GM23338 (cell line): ENCODE measurements at regions not wholly inside any gene's neighbourhood (a gene's known extent, or its start where the extent isn't known, plus 50 kb on each side); places are given as distances from the start of the nearest gene placed in this dataset.

Experiments used
- ATAC-seq: fragments of 200-7000 bp; cut with Tn5 transposase; 3 replicates; pipeline ENCODE4 v1.9.1; 2020
- DNase-seq: peaks from one replicate; pipeline ENCODE4 v3.0.0-alpha.2; 2015; ENCODE audit warnings: low spot score
- H2AFZ ChIP-seq: fragments of 200-600 bp; sonication (generic); 2 replicates; pipeline ENCODE4 v1.8.0; 2016; ENCODE audit warnings: antibody characterized with exemption, mild to moderate bottlenecking, moderate library complexity
- H3F3A ChIP-seq: fragments of 200-600 bp; sonication (generic); replicated peaks from 2 replicates; pipeline ENCODE4 v1.8.0; 2017; ENCODE audit warnings: antibody characterized with exemption, mixed run types, low read depth
- H3K27ac ChIP-seq: fragments of 200-600 bp; sonication (generic); 2 replicates; pipeline ENCODE4 v1.6.1; 2016; ENCODE audit warnings: low read depth
- H3K27me3 ChIP-seq: fragments of 200-600 bp; sonication (generic); 2 replicates; pipeline ENCODE4 v1.8.0; 2016; ENCODE audit warnings: mild to moderate bottlenecking, mixed run types, moderate library complexity; ENCODE audit not compliant: insufficient read depth
- H3K36me3 ChIP-seq: fragments of 200-600 bp; sonication (generic); 2 replicates; pipeline ENCODE4 v1.8.0; 2016; ENCODE audit warnings: mild to moderate bottlenecking; ENCODE audit not compliant: insufficient read depth
- H3K4me1 ChIP-seq: fragments of 200-600 bp; sonication (generic); 2 replicates; pipeline ENCODE4 v1.8.0; 2016; ENCODE audit warnings: mild to moderate bottlenecking, moderate library complexity; ENCODE audit not compliant: insufficient read depth
- H3K4me2 ChIP-seq: fragments of 200-600 bp; sonication (generic); 2 replicates; pipeline ENCODE4 v1.7.1; 2017; ENCODE audit warnings: mixed run types
- H3K4me3 ChIP-seq: fragments of 200-600 bp; sonication (generic); 2 replicates; pipeline ENCODE4 v1.6.1; 2016; ENCODE audit warnings: mixed run types
- H3K79me2 ChIP-seq: fragments of 200-600 bp; sonication (generic); replicated peaks from 2 replicates; pipeline ENCODE4 v1.8.0; 2017; ENCODE audit warnings: mild to moderate bottlenecking; ENCODE audit not compliant: insufficient read depth
- H3K9me2 ChIP-seq: fragments of 200-600 bp; sonication (generic); 2 replicates; pipeline ENCODE4 v1.8.0; 2017; ENCODE audit not compliant: insufficient read depth
- H4K20me1 ChIP-seq: fragments of 200-600 bp; sonication (generic); replicated peaks from 2 replicates; pipeline ENCODE4 v1.8.0; 2017; ENCODE audit warnings: mild to moderate bottlenecking; ENCODE audit not compliant: insufficient read depth
- H3K27ac Mint-ChIP-seq: 2 replicates; pipeline ENCODE4 v1.8.0; 2020; ENCODE audit warnings: inconsistent platforms, mild to moderate bottlenecking, moderate library complexity, mixed read lengths
- H3K27me3 Mint-ChIP-seq: 3 replicates; pipeline ENCODE4 v1.8.0; 2022; ENCODE audit warnings: low read depth, mild to moderate bottlenecking, moderate library complexity, mixed read lengths, inconsistent platforms; ENCODE audit not compliant: insufficient read depth, poor library complexity
- H3K36me3 Mint-ChIP-seq: 3 replicates; pipeline ENCODE4 v1.8.0; 2021; ENCODE audit warnings: low read depth, mild to moderate bottlenecking, inconsistent platforms, moderate library complexity, mixed read lengths
- H3K4me1 Mint-ChIP-seq: 3 replicates; pipeline ENCODE4 v1.8.0; 2020; ENCODE audit warnings: mild to moderate bottlenecking, inconsistent platforms, mixed read lengths
- H3K4me3 Mint-ChIP-seq: 3 replicates; pipeline ENCODE4 v1.8.0; 2021; ENCODE audit warnings: moderate library complexity, mild to moderate bottlenecking, inconsistent platforms, mixed read lengths
- H3K9me3 Mint-ChIP-seq: 3 replicates; pipeline ENCODE4 v1.8.0; 2020; ENCODE audit warnings: moderate library complexity, mild to moderate bottlenecking, inconsistent platforms, mixed read lengths
- CREB1 ChIP-seq: fragments of 250-450 bp; sonication (Bioruptor Pico); IDR thresholded peaks from 2 replicates; pipeline ENCODE4 v1.5.0; 2020; ENCODE audit warnings: low read depth, mild to moderate bottlenecking, moderate library complexity
- EZH2 ChIP-seq: fragments of 200-600 bp; sonication (generic); IDR thresholded peaks from one replicate; pipeline ENCODE4 v1.8.0; 2017; ENCODE audit warnings: antibody characterized with exemption, mild to moderate bottlenecking, low read depth; ENCODE audit not compliant: unreplicated experiment
- EZH2phosphoT487 ChIP-seq: fragments of 200-600 bp; sonication (generic); IDR thresholded peaks from one replicate; pipeline ENCODE4 v1.8.1; 2018; ENCODE audit warnings: antibody characterized with exemption; ENCODE audit not compliant: unreplicated experiment
- JUNB ChIP-seq: IDR thresholded peaks from one replicate; pipeline ENCODE4 v1.6.1; 2016; ENCODE audit warnings: antibody characterized with exemption; ENCODE audit not compliant: unreplicated experiment
- NANOG ChIP-seq: IDR thresholded peaks from 2 replicates; pipeline ENCODE4 v1.6.1; 2016; ENCODE audit warnings: antibody characterized with exemption, borderline replicate concordance
- POLR2AphosphoS5 ChIP-seq: IDR thresholded peaks from 2 replicates; pipeline ENCODE4 v1.6.1; 2016; ENCODE audit warnings: antibody characterized with exemption, low read depth
- STAT1 ChIP-seq: IDR thresholded peaks from one replicate; pipeline ENCODE4 v1.6.1; 2016; ENCODE audit warnings: antibody characterized with exemption; ENCODE audit not compliant: unreplicated experiment
- ZNF114 ChIP-seq: fragments of 250-450 bp; sonication (Bioruptor Pico); IDR thresholded peaks from 2 replicates; pipeline ENCODE4 v1.5.0; 2020; ENCODE audit warnings: mild to moderate bottlenecking, moderate library complexity
- ZNF331 ChIP-seq: fragments of 250-450 bp; sonication (Bioruptor Pico); IDR thresholded peaks from 2 replicates; pipeline ENCODE4 v1.5.0; 2020; ENCODE audit warnings: low read depth, mild to moderate bottlenecking, moderate library complexity
- TF ChIP-seq, protein P1 (sequence below): IDR thresholded peaks from one replicate; pipeline ENCODE4 v1.6.1; 2018; ENCODE audit warnings: antibody characterized with exemption; ENCODE audit not compliant: unreplicated experiment
- TF ChIP-seq, protein P2 (sequence below): IDR thresholded peaks from 2 replicates; pipeline ENCODE4 v1.6.1; 2016; ENCODE audit warnings: antibody characterized with exemption
- TF ChIP-seq, protein P3 (sequence below): fragments of 250-450 bp; sonication (Bioruptor Pico); IDR thresholded peaks from 2 replicates; pipeline ENCODE4 v1.5.0; 2020; ENCODE audit warnings: mild to moderate bottlenecking, moderate library complexity
- TF ChIP-seq, protein P4 (sequence below), 2 experiments: fragments of 200-600 bp in 1 of 2; sonication (generic) in 1 of 2; conservative IDR thresholded peaks; 2 replicates each; pipeline versions ENCODE4 v1.5.1 to v1.6.1; 2016 to 2017; ENCODE audit warnings: antibody characterized with exemption in 2 of 2, low read depth in 2 of 2, mild to moderate bottlenecking in 2 of 2, moderate library complexity in 1 of 2

DNA sequence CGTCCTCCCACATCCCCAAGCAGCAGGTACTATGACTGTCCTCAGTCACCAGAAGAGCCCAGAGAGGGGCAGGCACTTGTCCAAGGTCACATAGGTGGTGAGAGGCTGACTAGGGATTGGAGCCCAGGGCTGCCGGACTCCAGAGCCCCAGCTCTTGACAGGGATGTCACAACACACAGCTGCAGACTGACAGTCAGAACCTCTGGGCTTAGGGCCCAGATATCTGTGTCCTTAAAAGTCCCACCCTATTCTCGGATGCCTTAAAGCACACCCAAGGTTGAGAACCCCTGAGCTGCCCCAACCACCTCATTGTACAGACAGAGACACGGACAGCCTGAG, 622.9 kb downstream of the MATN1 start:
- no peaks in the 10 kb centered on the region for H3K9me2 ChIP-seq
- no peaks in the 10 kb centered on the region for H3K79me2 ChIP-seq
- H3K4me2 ChIP-seq, result no peak overlapping the region
- no peak overlapping the region for H2AFZ ChIP-seq
- Mint-ChIP-seq H3K36me3 (no peaks in the 10 kb centered on the region), H3K4me3 (no peak overlapping the region), H3K27ac (no peak overlapping the region), H3K27me3 (peaks cover 3% of the 10 kb centered on the region), H3K4me1 (no peaks in the 10 kb centered on the region), H3K9me3 (no peaks in the 10 kb centered on the region)
- DNase-seq, result no peak
- ATAC-seq, result no peak
- H4K20me1 ChIP-seq, result no peaks in the 10 kb centered on the region
- H3K36me3 ChIP-seq, result no peaks in the 10 kb centered on the region
- no peaks in the 10 kb centered on the region for H3K27me3 ChIP-seq
- no peak overlapping the region for H3K4me3 ChIP-seq
- no peak overlapping the region for H3K27ac ChIP-seq
- no peaks in the 10 kb centered on the region for H3F3A ChIP-seq
- TF ChIP-seq, protein P1, sequence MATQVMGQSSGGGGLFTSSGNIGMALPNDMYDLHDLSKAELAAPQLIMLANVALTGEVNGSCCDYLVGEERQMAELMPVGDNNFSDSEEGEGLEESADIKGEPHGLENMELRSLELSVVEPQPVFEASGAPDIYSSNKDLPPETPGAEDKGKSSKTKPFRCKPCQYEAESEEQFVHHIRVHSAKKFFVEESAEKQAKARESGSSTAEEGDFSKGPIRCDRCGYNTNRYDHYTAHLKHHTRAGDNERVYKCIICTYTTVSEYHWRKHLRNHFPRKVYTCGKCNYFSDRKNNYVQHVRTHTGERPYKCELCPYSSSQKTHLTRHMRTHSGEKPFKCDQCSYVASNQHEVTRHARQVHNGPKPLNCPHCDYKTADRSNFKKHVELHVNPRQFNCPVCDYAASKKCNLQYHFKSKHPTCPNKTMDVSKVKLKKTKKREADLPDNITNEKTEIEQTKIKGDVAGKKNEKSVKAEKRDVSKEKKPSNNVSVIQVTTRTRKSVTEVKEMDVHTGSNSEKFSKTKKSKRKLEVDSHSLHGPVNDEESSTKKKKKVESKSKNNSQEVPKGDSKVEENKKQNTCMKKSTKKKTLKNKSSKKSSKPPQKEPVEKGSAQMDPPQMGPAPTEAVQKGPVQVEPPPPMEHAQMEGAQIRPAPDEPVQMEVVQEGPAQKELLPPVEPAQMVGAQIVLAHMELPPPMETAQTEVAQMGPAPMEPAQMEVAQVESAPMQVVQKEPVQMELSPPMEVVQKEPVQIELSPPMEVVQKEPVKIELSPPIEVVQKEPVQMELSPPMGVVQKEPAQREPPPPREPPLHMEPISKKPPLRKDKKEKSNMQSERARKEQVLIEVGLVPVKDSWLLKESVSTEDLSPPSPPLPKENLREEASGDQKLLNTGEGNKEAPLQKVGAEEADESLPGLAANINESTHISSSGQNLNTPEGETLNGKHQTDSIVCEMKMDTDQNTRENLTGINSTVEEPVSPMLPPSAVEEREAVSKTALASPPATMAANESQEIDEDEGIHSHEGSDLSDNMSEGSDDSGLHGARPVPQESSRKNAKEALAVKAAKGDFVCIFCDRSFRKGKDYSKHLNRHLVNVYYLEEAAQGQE, result no peak
- no peak for TF ChIP-seq STAT1
- TF ChIP-seq EZH2phosphoT487, result no peak
- no peak for TF ChIP-seq ZNF114 (CRISPR knock-in tag)
- no peak for TF ChIP-seq POLR2AphosphoS5
- TF ChIP-seq CREB1 (CRISPR knock-in tag), result no peak
- TF ChIP-seq JUNB, result no peak
- TF ChIP-seq NANOG, result no peak
- no peak for TF ChIP-seq ZNF331 (CRISPR knock-in tag)
- TF ChIP-seq, protein P2, sequence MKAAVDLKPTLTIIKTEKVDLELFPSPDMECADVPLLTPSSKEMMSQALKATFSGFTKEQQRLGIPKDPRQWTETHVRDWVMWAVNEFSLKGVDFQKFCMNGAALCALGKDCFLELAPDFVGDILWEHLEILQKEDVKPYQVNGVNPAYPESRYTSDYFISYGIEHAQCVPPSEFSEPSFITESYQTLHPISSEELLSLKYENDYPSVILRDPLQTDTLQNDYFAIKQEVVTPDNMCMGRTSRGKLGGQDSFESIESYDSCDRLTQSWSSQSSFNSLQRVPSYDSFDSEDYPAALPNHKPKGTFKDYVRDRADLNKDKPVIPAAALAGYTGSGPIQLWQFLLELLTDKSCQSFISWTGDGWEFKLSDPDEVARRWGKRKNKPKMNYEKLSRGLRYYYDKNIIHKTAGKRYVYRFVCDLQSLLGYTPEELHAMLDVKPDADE, result no peak
- TF ChIP-seq, protein P3, sequence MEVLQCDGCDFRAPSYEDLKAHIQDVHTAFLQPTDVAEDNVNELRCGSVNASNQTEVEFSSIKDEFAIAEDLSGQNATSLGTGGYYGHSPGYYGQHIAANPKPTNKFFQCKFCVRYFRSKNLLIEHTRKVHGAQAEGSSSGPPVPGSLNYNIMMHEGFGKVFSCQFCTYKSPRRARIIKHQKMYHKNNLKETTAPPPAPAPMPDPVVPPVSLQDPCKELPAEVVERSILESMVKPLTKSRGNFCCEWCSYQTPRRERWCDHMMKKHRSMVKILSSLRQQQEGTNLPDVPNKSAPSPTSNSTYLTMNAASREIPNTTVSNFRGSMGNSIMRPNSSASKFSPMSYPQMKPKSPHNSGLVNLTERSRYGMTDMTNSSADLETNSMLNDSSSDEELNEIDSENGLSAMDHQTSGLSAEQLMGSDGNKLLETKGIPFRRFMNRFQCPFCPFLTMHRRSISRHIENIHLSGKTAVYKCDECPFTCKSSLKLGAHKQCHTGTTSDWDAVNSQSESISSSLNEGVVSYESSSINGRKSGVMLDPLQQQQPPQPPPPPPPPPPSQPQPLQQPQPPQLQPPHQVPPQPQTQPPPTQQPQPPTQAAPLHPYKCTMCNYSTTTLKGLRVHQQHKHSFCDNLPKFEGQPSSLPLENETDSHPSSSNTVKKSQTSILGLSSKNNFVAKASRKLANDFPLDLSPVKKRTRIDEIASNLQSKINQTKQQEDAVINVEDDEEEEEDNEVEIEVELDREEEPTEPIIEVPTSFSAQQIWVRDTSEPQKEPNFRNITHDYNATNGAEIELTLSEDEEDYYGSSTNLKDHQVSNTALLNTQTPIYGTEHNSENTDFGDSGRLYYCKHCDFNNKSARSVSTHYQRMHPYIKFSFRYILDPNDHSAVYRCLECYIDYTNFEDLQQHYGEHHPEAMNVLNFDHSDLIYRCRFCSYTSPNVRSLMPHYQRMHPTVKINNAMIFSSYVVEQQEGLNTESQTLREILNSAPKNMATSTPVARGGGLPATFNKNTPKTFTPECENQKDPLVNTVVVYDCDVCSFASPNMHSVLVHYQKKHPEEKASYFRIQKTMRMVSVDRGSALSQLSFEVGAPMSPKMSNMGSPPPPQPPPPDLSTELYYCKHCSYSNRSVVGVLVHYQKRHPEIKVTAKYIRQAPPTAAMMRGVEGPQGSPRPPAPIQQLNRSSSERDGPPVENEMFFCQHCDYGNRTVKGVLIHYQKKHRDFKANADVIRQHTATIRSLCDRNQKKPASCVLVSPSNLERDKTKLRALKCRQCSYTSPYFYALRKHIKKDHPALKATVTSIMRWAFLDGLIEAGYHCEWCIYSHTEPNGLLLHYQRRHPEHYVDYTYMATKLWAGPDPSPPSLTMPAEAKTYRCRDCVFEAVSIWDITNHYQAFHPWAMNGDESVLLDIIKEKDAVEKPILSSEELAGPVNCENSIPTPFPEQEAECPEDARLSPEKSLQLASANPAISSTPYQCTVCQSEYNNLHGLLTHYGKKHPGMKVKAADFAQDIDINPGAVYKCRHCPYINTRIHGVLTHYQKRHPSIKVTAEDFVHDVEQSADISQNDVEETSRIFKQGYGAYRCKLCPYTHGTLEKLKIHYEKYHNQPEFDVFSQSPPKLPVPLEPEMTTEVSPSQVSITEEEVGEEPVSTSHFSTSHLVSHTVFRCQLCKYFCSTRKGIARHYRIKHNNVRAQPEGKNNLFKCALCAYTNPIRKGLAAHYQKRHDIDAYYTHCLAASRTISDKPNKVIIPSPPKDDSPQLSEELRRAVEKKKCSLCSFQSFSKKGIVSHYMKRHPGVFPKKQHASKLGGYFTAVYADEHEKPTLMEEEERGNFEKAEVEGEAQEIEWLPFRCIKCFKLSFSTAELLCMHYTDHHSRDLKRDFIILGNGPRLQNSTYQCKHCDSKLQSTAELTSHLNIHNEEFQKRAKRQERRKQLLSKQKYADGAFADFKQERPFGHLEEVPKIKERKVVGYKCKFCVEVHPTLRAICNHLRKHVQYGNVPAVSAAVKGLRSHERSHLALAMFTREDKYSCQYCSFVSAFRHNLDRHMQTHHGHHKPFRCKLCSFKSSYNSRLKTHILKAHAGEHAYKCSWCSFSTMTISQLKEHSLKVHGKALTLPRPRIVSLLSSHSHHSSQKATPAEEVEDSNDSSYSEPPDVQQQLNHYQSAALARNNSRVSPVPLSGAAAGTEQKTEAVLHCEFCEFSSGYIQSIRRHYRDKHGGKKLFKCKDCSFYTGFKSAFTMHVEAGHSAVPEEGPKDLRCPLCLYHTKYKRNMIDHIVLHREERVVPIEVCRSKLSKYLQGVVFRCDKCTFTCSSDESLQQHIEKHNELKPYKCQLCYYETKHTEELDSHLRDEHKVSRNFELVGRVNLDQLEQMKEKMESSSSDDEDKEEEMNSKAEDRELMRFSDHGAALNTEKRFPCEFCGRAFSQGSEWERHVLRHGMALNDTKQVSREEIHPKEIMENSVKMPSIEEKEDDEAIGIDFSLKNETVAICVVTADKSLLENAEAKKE (CRISPR knock-in tag), result no peak
- TF ChIP-seq, protein P4, sequence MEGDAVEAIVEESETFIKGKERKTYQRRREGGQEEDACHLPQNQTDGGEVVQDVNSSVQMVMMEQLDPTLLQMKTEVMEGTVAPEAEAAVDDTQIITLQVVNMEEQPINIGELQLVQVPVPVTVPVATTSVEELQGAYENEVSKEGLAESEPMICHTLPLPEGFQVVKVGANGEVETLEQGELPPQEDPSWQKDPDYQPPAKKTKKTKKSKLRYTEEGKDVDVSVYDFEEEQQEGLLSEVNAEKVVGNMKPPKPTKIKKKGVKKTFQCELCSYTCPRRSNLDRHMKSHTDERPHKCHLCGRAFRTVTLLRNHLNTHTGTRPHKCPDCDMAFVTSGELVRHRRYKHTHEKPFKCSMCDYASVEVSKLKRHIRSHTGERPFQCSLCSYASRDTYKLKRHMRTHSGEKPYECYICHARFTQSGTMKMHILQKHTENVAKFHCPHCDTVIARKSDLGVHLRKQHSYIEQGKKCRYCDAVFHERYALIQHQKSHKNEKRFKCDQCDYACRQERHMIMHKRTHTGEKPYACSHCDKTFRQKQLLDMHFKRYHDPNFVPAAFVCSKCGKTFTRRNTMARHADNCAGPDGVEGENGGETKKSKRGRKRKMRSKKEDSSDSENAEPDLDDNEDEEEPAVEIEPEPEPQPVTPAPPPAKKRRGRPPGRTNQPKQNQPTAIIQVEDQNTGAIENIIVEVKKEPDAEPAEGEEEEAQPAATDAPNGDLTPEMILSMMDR (conservative IDR thresholded peaks at IDR 0.05; ENCODE audit: low read depth in 2 of 2), result no peak
- no peak for TF ChIP-seq EZH2
- H3K4me1 ChIP-seq, result no peaks in the 10 kb centered on the region
